B cell (primary cell): ENCODE measurements at regions not wholly inside any gene's neighbourhood (a gene's known extent, or its start where the extent isn't known, plus 50 kb on each side); places are given as distances from the start of the nearest gene placed in this dataset.
"Not testable (repeated sequence)": the region's sequence is repeated elsewhere in the genome, so short reads cannot be mapped to it uniquely, and the experiment has no call there.

Source experiments
- CTCF ChIP-seq: fragments of 200-600 bp; IDR thresholded peaks from one replicate; pipeline ENCODE4 v1.8.0; 2022; ENCODE audit warnings: antibody characterized with exemption, mild to moderate bottlenecking
- EZH2 ChIP-seq: IDR thresholded peaks from 2 replicates; pipeline ENCODE4 v1.6.1; 2012; ENCODE audit warnings: borderline replicate concordance, low read depth, mild to moderate bottlenecking, moderate library complexity, low read length; ENCODE audit not compliant: insufficient read depth, poor library complexity, severe bottlenecking

- not testable (repeated sequence) for TF ChIP-seq CTCF, EZH2
Observed at GRCh38 chr7:150047329-150047728, 173.6 kb downstream of the ATP6V0E2 start.
